ENCODE measurements at regions not wholly inside any gene's neighbourhood (a gene's known extent, or its start where the extent isn't known, plus 50 kb on each side); places are given as distances from the start of the nearest gene placed in this dataset.

DNA sequence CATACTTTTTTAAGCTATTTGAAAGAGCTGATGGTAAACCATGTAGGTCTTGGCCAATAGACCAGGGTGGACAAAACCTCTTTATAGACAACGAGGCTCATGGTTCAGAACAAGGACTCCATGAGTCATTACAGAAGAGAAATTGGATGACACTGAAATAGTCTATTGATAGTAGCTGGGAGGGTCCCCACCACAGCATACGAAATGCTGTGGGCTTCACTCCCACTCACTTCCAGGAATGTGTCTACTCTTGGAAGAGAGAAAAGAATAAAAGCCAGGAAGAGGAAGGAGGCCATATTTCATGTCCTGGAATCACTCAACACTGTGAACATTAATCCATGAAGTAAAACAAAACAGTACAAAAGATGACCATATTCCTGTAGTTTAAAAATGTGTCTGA lies 82.3 kb upstream of the MXRA5 start:
- TF ChIP-seq POLR2A (IDR thresholded peaks at IDR 0.05; ENCODE audit: low read length) (no peak), GATA1 (IDR thresholded peaks at IDR 0.05; ENCODE audit: low read depth, low read length) (no peak)
